ENCODE measurements at regions not wholly inside any gene's neighbourhood (a gene's known extent, or its start where the extent isn't known, plus 50 kb on each side); places are given as distances from the start of the nearest gene placed in this dataset.

DNA sequence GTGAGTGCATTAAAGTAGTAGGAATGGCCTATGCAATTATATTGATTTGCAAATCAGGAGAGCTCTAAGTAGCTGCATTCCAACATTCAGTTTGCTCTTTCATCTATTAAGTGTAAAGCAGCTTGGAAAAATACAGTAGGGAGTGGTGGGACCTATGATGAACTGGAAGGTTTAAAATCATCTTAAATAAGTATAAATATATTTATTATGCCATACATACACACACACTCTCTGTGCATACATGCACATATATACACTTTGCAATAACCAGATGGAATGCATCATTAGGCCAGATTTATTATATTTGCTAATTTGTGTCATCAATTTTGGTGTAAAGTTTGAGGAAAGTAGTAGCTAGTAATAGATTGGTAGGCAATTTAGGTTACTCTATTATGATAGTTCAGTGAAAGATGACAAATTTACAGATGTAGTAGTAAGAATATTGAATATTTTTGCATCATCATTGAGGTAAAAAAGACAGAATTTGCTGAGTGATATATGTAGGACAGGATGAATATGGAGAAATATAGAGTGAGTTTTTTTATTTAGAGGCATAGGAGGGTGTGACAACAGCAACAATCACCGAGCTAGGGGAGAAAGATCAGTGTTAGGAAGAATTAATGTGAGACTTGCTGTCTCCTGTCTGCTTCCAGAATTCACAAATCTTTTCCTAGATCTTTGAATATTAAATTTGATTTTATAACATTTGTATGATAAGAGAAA lies 961.0 kb upstream of the CDH2 start:
- TF ChIP-seq, protein P1, sequence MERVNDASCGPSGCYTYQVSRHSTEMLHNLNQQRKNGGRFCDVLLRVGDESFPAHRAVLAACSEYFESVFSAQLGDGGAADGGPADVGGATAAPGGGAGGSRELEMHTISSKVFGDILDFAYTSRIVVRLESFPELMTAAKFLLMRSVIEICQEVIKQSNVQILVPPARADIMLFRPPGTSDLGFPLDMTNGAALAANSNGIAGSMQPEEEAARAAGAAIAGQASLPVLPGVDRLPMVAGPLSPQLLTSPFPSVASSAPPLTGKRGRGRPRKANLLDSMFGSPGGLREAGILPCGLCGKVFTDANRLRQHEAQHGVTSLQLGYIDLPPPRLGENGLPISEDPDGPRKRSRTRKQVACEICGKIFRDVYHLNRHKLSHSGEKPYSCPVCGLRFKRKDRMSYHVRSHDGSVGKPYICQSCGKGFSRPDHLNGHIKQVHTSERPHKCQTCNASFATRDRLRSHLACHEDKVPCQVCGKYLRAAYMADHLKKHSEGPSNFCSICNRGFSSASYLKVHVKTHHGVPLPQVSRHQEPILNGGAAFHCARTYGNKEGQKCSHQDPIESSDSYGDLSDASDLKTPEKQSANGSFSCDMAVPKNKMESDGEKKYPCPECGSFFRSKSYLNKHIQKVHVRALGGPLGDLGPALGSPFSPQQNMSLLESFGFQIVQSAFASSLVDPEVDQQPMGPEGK (tag by site-specific recombination; IDR thresholded peaks at IDR 0.05), result no peak
- no peak for TF ChIP-seq ZNF549 (tag by site-specific recombination; IDR thresholded peaks at IDR 0.05)
- TF ChIP-seq, protein P2, sequence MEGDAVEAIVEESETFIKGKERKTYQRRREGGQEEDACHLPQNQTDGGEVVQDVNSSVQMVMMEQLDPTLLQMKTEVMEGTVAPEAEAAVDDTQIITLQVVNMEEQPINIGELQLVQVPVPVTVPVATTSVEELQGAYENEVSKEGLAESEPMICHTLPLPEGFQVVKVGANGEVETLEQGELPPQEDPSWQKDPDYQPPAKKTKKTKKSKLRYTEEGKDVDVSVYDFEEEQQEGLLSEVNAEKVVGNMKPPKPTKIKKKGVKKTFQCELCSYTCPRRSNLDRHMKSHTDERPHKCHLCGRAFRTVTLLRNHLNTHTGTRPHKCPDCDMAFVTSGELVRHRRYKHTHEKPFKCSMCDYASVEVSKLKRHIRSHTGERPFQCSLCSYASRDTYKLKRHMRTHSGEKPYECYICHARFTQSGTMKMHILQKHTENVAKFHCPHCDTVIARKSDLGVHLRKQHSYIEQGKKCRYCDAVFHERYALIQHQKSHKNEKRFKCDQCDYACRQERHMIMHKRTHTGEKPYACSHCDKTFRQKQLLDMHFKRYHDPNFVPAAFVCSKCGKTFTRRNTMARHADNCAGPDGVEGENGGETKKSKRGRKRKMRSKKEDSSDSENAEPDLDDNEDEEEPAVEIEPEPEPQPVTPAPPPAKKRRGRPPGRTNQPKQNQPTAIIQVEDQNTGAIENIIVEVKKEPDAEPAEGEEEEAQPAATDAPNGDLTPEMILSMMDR (tag by site-specific recombination; IDR thresholded peaks at IDR 0.05), result no peak
- no peak for TF ChIP-seq ZBTB7A (tag by site-specific recombination; IDR thresholded peaks at IDR 0.05; ENCODE audit: low read depth)
- no peak for TF ChIP-seq ZNF768 (tag by site-specific recombination; IDR thresholded peaks at IDR 0.05)
- TF ChIP-seq ZNF677 (tag by site-specific recombination; IDR thresholded peaks at IDR 0.05), result no peak
- TF ChIP-seq, protein P3, sequence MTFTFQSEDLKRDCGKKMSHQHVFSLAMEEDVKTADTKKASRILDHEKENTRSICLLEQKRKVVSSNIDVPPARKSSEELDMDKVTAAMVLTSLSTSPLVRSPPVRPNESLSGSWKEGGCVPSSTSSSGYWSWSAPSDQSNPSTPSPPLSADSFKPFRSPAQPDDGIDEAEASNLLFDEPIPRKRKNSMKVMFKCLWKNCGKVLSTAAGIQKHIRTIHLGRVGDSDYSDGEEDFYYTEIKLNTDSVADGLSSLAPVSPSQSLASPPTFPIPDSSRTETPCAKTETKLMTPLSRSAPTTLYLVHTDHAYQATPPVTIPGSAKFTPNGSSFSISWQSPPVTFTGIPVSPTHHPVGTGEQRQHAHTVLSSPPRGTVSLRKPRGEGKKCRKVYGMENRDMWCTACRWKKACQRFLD (tag by site-specific recombination; IDR thresholded peaks at IDR 0.05), result no peak
- no peak for TF ChIP-seq ZNF239 (tag by site-specific recombination; IDR thresholded peaks at IDR 0.05)
- TF ChIP-seq ZNF23 (tag by site-specific recombination; IDR thresholded peaks at IDR 0.05; ENCODE audit: borderline replicate concordance), result no peak
- no peak for TF ChIP-seq SETDB1 (IDR thresholded peaks at IDR 0.05; ENCODE audit: insufficient read length, low read length)
- no peak for TF ChIP-seq ZNF514 (tag by site-specific recombination; IDR thresholded peaks at IDR 0.05)
- TF ChIP-seq, protein P4, sequence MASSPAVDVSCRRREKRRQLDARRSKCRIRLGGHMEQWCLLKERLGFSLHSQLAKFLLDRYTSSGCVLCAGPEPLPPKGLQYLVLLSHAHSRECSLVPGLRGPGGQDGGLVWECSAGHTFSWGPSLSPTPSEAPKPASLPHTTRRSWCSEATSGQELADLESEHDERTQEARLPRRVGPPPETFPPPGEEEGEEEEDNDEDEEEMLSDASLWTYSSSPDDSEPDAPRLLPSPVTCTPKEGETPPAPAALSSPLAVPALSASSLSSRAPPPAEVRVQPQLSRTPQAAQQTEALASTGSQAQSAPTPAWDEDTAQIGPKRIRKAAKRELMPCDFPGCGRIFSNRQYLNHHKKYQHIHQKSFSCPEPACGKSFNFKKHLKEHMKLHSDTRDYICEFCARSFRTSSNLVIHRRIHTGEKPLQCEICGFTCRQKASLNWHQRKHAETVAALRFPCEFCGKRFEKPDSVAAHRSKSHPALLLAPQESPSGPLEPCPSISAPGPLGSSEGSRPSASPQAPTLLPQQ (tag by site-specific recombination; IDR thresholded peaks at IDR 0.05), result no peak
- TF ChIP-seq, protein P5, sequence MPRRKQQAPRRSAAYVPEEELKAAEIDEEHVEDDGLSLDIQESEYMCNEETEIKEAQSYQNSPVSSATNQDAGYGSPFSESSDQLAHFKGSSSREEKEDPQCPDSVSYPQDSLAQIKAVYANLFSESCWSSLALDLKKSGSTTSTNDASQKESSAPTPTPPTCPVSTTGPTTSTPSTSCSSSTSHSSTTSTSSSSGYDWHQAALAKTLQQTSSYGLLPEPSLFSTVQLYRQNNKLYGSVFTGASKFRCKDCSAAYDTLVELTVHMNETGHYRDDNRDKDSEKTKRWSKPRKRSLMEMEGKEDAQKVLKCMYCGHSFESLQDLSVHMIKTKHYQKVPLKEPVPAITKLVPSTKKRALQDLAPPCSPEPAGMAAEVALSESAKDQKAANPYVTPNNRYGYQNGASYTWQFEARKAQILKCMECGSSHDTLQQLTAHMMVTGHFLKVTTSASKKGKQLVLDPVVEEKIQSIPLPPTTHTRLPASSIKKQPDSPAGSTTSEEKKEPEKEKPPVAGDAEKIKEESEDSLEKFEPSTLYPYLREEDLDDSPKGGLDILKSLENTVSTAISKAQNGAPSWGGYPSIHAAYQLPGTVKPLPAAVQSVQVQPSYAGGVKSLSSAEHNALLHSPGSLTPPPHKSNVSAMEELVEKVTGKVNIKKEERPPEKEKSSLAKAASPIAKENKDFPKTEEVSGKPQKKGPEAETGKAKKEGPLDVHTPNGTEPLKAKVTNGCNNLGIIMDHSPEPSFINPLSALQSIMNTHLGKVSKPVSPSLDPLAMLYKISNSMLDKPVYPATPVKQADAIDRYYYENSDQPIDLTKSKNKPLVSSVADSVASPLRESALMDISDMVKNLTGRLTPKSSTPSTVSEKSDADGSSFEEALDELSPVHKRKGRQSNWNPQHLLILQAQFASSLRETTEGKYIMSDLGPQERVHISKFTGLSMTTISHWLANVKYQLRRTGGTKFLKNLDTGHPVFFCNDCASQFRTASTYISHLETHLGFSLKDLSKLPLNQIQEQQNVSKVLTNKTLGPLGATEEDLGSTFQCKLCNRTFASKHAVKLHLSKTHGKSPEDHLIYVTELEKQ (tag by site-specific recombination; IDR thresholded peaks at IDR 0.05; ENCODE audit: borderline replicate concordance), result no peak
